Spleen (tissue), 7 donors: ENCODE measurements at regions not wholly inside any gene's neighbourhood (a gene's known extent, or its start where the extent isn't known, plus 50 kb on each side); places are given as distances from the start of the nearest gene placed in this dataset.

Experiments
- CTCF ChIP-seq, 11 experiments: fragments of 200-600 bp in 7 of 11; fragments of 450-650 bp in 4 of 11; sonication (generic) in 4 of 11; IDR thresholded peaks in 8 of 11; conservative IDR thresholded peaks in 3 of 11; 1 replicate in 7 of 11; 2 replicates in 4 of 11; pipeline versions ENCODE4 v1.4.0 to v1.8.0; 2016 to 2021; ENCODE audit warnings: antibody characterized with exemption in 11 of 11, inconsistent platforms in 4 of 11, mild to moderate bottlenecking in 1 of 11
- POLR2A ChIP-seq, 3 donors: fragments of 450-650 bp; IDR thresholded peaks; one replicate each; pipeline ENCODE4 v1.5.1; 2017; ENCODE audit warnings: antibody characterized with exemption in 3 of 3, mild to moderate bottlenecking in 1 of 3
- donor health status: DM: no; HTN: no; CAD: no; lungs with moderate emphysema.
- donor health status: DM: no; HTN: no; CAD: no.
- donor health status: DM: no; HTN: no; CAD: no.

GRCh38 chrX:40279091-40279430 is 181.3 kb upstream of the BCOR start:
- no peak for TF ChIP-seq CTCF (IDR thresholded peaks at IDR 0.05 in 8 of 11, conservative IDR thresholded peaks at IDR 0.05 in 3 of 11)
- TF ChIP-seq POLR2A (IDR thresholded peaks at IDR 0.05) = no peak
